ENCODE measurements at regions not wholly inside any gene's neighbourhood (a gene's known extent, or its start where the extent isn't known, plus 50 kb on each side); places are given as distances from the start of the nearest gene placed in this dataset.

- Mint-ChIP-seq H3K4me3 (no peak overlapping the region), H3K27me3 (no peaks in the 10 kb centered on the region), H3K27ac (no peak overlapping the region), H3K9me3 (ENCODE audit: insufficient read depth) (no peaks in the 10 kb centered on the region), H3K4me1 (no peaks in the 10 kb centered on the region)
- Histone ChIP-seq H3K9me3 (ENCODE audit: control extremely low read depth in 1 of 3, control insufficient read depth in 2 of 3, insufficient read depth in 1 of 3, low read length in 2 of 3) (no peaks in the 10 kb centered on the region), H3K27ac (ENCODE audit: low read length in 2 of 2) (no peak overlapping the region), H3K27me3 (replicated peaks in 1 of 4; ENCODE audit: control extremely low read depth in 1 of 4, control insufficient read depth in 3 of 4, insufficient read depth in 4 of 4, low read length in 3 of 4) (no peaks in the 10 kb centered on the region), H3K79me2 (ENCODE audit: control insufficient read depth, insufficient read depth, low read length) (no peaks in the 10 kb centered on the region), H3K36me3 (replicated peaks in 1 of 2; ENCODE audit: control extremely low read depth in 1 of 2, control insufficient read depth in 1 of 2, extremely low read depth in 1 of 2, insufficient read depth in 2 of 2, low read length in 1 of 2) (no peaks in the 10 kb centered on the region), H4K20me1 (ENCODE audit: control insufficient read depth, insufficient read depth, low read length, poor library complexity, severe bottlenecking) (no peaks in the 10 kb centered on the region), H2AFZ (ENCODE audit: insufficient read depth, low read depth, low read length, poor library complexity, severe bottlenecking) (no peak overlapping the region), H3K4me3 (ENCODE audit: control extremely low read depth in 1 of 5, extremely low read depth in 1 of 5, insufficient read depth in 1 of 5, low read depth in 2 of 5, low read length in 4 of 5) (no peak overlapping the region), H3K4me2 (replicated peaks; ENCODE audit: low read depth, low read length, poor library complexity, severe bottlenecking) (no peak overlapping the region), H3K4me1 (ENCODE audit: control insufficient read depth in 2 of 2, insufficient read depth in 2 of 2, low read length in 2 of 2) (no peaks in the 10 kb centered on the region), H3K9ac (ENCODE audit: low read length) (no peak overlapping the region)
- 82% methylated on average over 1 of the region's 4 CpGs for WGBS (ENCODE audit: insufficient coverage)
- CTCF ChIA-PET = no interaction called here
- ATAC-seq (ENCODE audit: low read depth) (no peak), DNase-seq (no peak)
- POLR2A ChIA-PET = no interaction called here
- intact Hi-C loops (cut with micrococcal nuclease) = no loop called here
- TF ChIP-seq EZH2 (IDR thresholded peaks at IDR 0.05; ENCODE audit: borderline replicate concordance, insufficient read depth, low read depth, low read length, poor library complexity, severe bottlenecking) = no peak
- no peak for TF ChIP-seq CTCF (IDR thresholded peaks at IDR 0.05)
Observed at GRCh38 chr5:104845541-104845940, 1283.0 kb upstream of the NUDT12 start.

- CTCF ChIA-PET = no interaction called here
- intact Hi-C loops (cut with micrococcal nuclease) = no loop called here
- TF ChIP-seq CTCF (IDR thresholded peaks at IDR 0.05) = no peak
- no peak for TF ChIP-seq EZH2 (IDR thresholded peaks at IDR 0.05; ENCODE audit: borderline replicate concordance, insufficient read depth, low read depth, low read length, poor library complexity, severe bottlenecking)
Observed at GRCh38 chr5:104843822-104844221, 1281.2 kb upstream of the NUDT12 start.

More at GRCh38 chr5:104843822-104844221, 1281.2 kb upstream of the NUDT12 start:
- H3K27me3 ChIP-seq (replicated peaks in 1 of 4; ENCODE audit: control extremely low read depth in 1 of 4, control insufficient read depth in 3 of 4, insufficient read depth in 4 of 4, low read length in 3 of 4) = no peaks in the 10 kb centered on the region
- no peak for ATAC-seq (ENCODE audit: low read depth)
- no peak overlapping the region for H3K4me3 Mint-ChIP-seq
- H3K9me3 Mint-ChIP-seq (ENCODE audit: insufficient read depth) = no peaks in the 10 kb centered on the region
- no peak overlapping the region for H3K4me3 ChIP-seq (ENCODE audit: control extremely low read depth in 1 of 5, extremely low read depth in 1 of 5, insufficient read depth in 1 of 5, low read depth in 2 of 5, low read length in 4 of 5)
- 9% methylated on average over 1 of the region's 2 CpGs for WGBS (ENCODE audit: insufficient coverage)
- H3K27ac Mint-ChIP-seq = no peak overlapping the region
- POLR2A ChIA-PET = no interaction called here
- H3K4me2 ChIP-seq (replicated peaks; ENCODE audit: low read depth, low read length, poor library complexity, severe bottlenecking) = no peak overlapping the region
- DNase-seq = no peak
- H3K4me1 ChIP-seq (ENCODE audit: control insufficient read depth in 2 of 2, insufficient read depth in 2 of 2, low read length in 2 of 2) = no peaks in the 10 kb centered on the region
- no peak overlapping the region for H3K27ac ChIP-seq (ENCODE audit: low read length in 2 of 2)
- H3K4me1 Mint-ChIP-seq = no peaks in the 10 kb centered on the region
- H4K20me1 ChIP-seq (ENCODE audit: control insufficient read depth, insufficient read depth, low read length, poor library complexity, severe bottlenecking) = no peaks in the 10 kb centered on the region
- H3K27me3 Mint-ChIP-seq = no peaks in the 10 kb centered on the region
- no peaks in the 10 kb centered on the region for H3K36me3 ChIP-seq (replicated peaks in 1 of 2; ENCODE audit: control extremely low read depth in 1 of 2, control insufficient read depth in 1 of 2, extremely low read depth in 1 of 2, insufficient read depth in 2 of 2, low read length in 1 of 2)
- no peak overlapping the region for H2AFZ ChIP-seq (ENCODE audit: insufficient read depth, low read depth, low read length, poor library complexity, severe bottlenecking)
- H3K79me2 ChIP-seq (ENCODE audit: control insufficient read depth, insufficient read depth, low read length) = no peaks in the 10 kb centered on the region
- peaks cover 0 to 1% (median 0%) of the 10 kb centered on the region in 3 donors for H3K9me3 ChIP-seq (ENCODE audit: control extremely low read depth in 1 of 3, control insufficient read depth in 2 of 3, insufficient read depth in 1 of 3, low read length in 2 of 3)
- H3K9ac ChIP-seq (ENCODE audit: low read length) = no peak overlapping the region
